DMS53 treated with DMSO at 0.1 percent for 48 hours (cell line): ENCODE measurements at regions not wholly inside any gene's neighbourhood (a gene's known extent, or its start where the extent isn't known, plus 50 kb on each side); places are given as distances from the start of the nearest gene placed in this dataset.
A peak's percentile ranks its signal among the peaks of the same experiment; 100 is the strongest.

ENCODE experiments used
- DNase-seq: peaks from one replicate; lab custom pipeline; 2025; ENCODE audit not compliant: unreplicated experiment; lab: John Stamatoyannopoulos, UW

- peak; percentile 38 for DNase-seq
Measured at GRCh38 chr12:79534029-79534867, 156.5 kb downstream of the PAWR start.

DNA sequence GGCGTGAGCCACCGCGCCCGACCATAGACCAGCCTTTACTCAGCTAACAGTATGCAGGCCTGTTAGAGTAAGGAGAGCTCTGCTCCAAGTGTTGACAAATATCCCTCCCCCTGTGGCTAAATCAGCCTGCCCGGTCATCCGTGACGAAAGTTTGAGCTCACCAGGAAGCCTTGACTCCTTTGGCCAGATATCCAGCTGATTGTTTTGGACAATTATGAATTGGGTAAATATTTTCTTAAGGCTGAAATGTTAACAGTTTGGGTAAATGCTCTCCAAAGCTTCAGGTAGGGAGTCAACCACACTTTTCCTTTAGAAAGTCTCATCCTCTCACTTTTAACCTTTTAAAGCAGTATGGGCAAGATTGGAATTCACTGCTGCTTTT is 157.9 kb downstream of the PAWR start:
- DNase-seq: peak; percentile 88

GRCh38 chr12:79531518-79531917 is 159.2 kb downstream of the PAWR start:
- DNase-seq: peak; percentile 55

DNA sequence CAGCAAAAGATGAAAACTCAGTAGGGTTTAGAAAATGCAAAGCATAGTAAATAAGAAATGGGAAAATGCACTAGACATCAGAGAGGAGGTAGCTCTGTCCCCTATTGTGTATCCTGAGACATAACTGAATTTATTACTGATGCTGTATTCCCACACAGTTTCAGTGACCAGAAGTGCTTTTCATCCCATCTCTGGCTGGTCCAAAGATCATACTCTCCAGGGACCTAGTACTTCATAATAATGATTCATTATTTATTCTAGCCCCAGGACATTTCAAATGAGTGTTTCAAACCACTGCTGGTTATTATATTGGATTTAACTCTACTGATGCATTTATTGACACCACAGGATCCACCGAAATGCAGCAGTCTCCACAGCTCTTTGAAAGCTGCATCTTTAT is 163.3 kb downstream of the PAWR start:
- DNase-seq: peak; percentile 51

DNA sequence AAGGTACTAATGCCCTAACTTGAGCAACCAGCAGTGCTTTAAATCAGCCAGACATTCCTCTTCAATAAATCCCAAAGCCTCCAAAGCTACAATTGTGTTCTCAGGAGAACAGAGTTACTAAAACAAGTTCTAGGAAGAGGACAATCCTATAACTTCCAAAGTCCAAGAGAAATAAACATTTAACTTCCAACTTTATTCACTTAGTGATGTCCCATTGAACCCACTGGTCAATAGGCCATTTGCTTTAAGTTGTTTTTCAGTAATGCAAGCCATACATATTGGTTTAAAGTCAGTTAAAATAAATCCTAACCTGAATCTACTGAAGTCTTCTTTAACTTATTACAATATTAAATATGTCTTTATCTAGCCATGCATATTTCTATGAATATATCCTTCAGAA is 165.4 kb downstream of the PAWR start:
- DNase-seq: no peak

DNA sequence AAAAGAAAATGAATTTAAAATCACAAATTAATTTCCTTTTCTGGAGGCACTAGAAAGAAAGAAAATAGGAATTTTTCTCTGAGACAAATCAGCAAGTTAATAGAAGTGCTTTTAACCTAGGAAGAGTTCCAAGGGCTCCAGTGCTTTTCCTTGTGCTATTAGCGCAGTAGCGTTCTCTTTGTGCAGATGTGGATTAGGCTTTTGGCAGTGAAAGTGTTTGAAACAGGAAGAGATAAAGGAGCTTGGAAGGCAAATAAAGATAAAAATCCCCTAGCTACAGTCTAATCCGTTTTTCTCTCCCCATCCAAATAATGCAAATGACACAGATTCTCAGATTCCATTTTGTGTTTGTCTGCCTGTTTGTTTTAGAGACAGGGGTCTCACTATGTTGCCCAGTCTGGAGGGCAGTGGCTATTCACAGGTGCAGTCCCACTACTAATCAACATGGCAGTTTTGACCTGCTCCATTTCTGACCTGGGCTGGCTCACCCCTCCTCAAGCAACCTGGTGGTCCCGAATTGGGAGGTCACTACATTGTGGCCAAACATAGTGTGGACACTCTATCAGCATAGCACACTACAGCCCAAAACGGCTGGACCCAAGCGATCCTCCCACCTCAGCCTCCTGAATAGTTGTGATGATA is 166.1 kb downstream of the PAWR start:
- DNase-seq: no peak

DNA sequence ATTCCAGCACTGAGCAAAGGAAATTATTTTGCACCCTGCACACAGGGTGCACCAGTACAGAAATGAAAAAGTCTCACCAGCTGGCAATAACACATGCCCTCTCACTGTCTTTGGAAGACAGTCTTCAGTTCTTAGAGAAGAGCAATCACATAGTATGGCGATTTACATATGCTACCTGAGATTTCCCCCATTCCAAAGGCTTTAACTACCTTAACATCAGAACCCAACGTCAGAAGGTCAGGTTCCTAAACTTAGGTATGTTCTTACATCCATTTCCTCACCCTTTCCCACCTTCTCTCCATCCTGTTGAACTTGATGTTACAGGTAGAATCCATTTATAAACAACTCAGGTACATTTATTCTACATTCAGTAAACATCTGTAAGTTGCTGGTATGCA is 167.8 kb downstream of the PAWR start:
- no peak for DNase-seq

DNA sequence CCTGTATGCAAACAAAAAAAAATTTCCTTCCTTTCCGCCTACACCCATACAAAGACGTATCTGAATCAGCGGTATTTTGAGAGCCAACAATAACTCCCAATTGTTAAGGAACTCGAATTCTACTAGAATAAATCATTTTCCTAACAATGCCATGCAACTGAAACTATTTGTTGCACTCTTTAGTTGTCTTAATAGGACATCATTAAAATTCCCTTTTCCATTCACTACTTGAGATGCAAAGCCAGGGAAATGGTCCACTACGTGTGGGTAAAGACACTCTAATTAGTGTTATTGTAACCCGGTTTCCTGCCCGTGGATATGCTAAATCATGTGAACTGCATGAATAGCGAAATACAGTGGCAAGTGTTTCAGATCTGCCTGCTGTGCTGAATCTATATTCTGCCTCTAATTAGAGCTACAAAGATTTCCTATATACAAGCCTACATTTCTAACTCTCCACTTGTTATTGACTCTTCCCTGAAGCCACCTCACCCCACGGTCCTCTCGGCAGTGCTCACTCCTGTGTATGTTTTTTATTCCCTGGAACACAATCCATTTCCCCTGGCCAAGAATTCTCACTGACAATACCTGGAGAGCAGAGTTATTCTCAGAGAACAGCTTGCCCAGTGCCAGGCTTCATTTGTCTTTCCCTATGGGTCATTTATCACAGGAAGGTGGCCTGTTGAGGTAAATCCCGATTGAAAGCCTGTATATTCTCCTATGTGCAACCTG is 168.3 kb downstream of the PAWR start:
- no peak for DNase-seq

DNA sequence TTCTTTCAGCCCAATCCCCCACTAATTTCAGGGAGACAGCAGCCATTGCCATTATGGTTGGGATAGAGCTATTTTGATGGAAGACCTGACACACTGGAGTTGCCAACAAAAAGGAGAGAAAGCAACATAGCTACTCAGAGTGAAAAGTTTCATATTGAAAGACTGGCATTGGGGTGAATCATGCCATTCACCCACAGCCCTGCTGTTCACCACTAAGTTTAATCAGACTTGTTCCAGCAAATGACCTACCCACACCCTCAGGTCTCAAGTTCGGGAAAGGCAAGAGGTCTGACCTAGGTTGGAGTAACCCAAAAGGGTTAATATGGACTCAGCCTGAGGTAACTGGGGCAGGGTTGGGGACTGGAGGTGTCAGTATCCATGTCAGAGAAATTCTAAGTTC is 169.2 kb downstream of the PAWR start:
- DNase-seq: no peak

- no peak for DNase-seq
Measured at GRCh38 chr12:79517363-79517762, 173.4 kb downstream of the PAWR start.

DNA sequence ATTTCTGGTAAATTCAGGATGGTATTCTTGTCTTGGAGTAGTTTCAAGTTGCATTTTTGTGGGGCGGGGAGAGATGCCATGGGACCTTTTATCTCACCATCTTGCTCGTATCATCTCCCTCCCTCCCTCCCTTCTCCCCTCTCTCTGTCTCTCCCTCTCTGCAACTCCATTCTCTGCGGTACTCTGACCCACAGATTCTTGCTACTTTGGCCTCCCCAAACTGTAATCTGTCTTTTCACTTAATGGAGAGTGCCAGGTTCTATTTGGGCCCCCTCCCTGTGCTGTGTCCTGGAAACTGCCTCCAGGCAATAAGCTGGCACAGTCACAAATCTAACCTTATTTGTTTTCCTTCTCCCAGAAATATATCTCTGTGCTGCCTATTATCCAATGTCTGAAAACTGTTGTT is 175.2 kb downstream of the PAWR start:
- DNase-seq: no peak

DNA sequence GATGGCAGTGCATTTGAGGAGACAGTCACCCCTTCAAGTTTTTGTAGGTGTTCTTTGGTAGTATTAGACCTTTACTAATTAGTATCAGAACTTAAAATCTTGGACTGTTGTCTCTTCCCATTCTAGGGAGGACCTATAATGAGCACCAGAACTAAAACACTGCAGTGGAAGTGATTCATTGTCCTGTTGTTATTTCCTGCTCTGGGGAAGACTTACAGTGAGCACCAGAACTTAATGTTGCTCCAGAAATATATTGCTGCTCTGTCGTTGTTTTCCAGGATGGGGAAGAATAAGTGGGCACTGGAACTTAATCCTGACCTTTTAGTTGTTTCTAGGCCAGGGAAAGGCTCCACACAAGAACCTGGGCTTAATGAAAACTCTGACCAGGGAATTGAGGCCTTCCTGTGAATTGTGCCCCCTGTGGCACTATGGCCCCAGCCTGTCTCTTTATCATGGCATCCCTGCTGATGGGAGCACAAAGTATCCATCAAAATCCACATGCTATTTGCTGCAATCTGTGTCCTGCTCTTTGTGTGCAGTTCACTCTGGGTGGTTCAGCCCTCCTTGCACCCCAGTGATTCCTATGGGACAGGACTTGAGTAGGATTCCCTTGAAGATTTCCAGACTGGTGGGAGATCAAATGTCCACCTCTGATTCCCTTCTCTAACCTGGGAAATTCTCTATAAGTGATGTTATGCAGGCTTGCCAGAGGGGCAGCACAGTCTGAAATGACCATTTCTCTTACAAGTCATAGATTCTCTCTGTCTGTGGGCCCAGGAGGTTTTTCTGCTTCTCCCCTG is 175.8 kb downstream of the PAWR start:
- no peak for DNase-seq

- DNase-seq: no peak
Measured at GRCh38 chr12:79512068-79512467, 178.7 kb downstream of the PAWR start.

GRCh38 chr12:79508622-79509021 is 182.1 kb downstream of the PAWR start:
- DNase-seq: no peak
